GM10248 (cell line): ENCODE measurements at regions not wholly inside any gene's neighbourhood (a gene's known extent, or its start where the extent isn't known, plus 50 kb on each side); places are given as distances from the start of the nearest gene placed in this dataset.
"Not testable (repeated sequence)": the region's sequence is repeated elsewhere in the genome, so short reads cannot be mapped to it uniquely, and the experiment has no call there.

ENCODE experiments used
- CTCF ChIA-PET: fragments of 300-600 bp; sonication (Branson Sonifier 250); formaldehyde crosslinking; extraction: SDS; loops from one replicate; lab custom pipeline; 2021; ENCODE audit warnings: antibody characterized with exemption; lab: Yijun Ruan, JAX
- POLR2A ChIA-PET: fragments of 350-650 bp; sonication (Branson Sonifier 250); formaldehyde crosslinking; extraction: SDS; loops from one replicate; lab custom pipeline; 2020; ENCODE audit warnings: antibody characterized with exemption; lab: Yijun Ruan, JAX
- DNase-seq: peaks from one replicate; pipeline ENCODE4 v3.0.0; 2012; ENCODE audit errors: extremely low spot score
- TF ChIP-seq, protein P1 (sequence below): IDR thresholded peaks from 2 replicates; pipeline ENCODE4 v1.5.1; 2012; ENCODE audit warnings: mild to moderate bottlenecking, low read depth; ENCODE audit errors: extremely low read depth, missing control alignments, control extremely low read depth

DNA sequence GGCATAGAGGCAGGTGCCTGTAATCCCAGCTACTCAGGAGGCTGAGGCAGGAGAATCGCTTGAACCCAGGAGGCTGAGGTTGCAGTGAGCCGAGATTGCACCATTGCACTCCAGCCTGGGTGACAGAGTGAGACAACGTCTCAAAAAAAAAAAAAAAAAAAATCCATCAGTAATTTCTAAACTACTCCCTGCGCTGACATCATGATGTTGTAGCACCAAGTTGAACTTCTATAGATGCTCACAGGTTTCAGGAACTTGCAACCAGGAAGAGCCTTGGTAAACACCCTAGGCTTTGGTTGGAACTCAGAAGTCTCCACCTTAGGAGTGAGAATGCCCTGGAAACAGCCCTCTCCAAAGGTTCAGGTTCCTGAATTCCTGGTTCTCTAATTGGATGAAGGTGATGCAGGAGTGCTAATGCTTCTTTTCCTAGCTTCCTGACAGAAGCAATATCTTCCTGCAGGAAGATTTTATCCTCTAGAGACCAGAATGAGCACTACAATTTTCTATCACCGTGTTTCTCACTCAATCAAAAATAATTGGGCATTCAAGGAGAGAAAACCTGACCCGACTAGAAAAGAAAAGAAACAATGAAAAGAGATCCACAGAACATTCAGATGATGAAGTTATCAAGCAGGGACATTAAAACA, 469.6 kb downstream of the GADD45G start:
- no peak for DNase-seq
- ChIA-PET CTCF (interaction anchor here (1.3 kb wide), 1 partner anchor 23 kb away, joined by 3 read pairs; no protein-coding TSS in a partner anchor), POLR2A (no interaction called here)
- TF ChIP-seq, protein P1, sequence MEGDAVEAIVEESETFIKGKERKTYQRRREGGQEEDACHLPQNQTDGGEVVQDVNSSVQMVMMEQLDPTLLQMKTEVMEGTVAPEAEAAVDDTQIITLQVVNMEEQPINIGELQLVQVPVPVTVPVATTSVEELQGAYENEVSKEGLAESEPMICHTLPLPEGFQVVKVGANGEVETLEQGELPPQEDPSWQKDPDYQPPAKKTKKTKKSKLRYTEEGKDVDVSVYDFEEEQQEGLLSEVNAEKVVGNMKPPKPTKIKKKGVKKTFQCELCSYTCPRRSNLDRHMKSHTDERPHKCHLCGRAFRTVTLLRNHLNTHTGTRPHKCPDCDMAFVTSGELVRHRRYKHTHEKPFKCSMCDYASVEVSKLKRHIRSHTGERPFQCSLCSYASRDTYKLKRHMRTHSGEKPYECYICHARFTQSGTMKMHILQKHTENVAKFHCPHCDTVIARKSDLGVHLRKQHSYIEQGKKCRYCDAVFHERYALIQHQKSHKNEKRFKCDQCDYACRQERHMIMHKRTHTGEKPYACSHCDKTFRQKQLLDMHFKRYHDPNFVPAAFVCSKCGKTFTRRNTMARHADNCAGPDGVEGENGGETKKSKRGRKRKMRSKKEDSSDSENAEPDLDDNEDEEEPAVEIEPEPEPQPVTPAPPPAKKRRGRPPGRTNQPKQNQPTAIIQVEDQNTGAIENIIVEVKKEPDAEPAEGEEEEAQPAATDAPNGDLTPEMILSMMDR, result no peak

DNA sequence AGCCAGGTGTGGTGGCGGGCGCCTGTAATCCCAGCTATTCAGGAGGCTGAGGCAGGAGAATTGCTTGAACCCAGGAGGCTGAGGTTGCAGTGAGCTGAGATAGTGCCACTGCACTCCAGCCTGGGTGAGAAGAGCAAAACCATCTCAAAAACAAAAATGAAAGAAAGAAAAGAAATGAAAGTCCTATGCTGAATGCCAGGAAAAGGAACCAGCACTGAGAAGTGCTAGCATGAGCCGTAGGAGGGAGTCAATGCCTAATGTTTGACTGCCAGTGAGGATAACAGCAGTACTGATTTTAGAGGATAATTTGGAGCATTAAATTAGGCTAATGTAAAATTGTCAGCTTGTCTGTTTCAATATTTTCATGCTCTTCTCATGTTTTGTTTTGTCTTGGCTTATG, 472.8 kb downstream of the GADD45G start:
- POLR2A ChIA-PET, DNase-seq: not testable (repeated sequence)
- CTCF ChIA-PET, result interaction anchor here (0.9 to 1.2 kb wide), 2 partner anchors 9 to 25 kb away, joined by 3 read pairs; no protein-coding TSS in a partner anchor

DNA sequence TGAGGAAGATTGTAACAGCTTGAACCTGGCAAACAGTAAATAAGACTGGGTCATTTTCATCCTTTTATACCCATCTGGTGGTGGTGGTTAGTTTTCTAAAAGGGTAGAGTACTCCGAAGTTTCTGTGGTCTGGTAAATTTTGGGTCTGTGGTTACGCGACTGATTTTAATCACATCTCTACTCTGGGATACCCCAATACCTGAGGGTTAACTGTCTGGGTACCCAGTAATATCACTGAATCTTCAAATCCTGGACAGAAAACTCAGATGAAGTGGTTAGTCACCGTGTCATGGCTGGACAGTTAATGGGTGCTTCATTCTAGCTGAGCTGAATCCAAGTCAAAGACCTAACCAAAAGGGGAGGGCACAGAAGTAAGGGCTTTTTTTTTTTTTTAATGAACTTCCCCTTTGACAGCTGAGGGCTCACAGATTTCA, 474.2 kb downstream of the GADD45G start:
- CTCF ChIA-PET, result interaction anchor here (0.6 to 1.2 kb wide), 3 partner anchors 10 to 485 kb away, joined by 3 read pairs; no protein-coding TSS in a partner anchor
- POLR2A ChIA-PET, result no interaction called here
- no peak for DNase-seq
- TF ChIP-seq, protein P1, result no peak

DNA sequence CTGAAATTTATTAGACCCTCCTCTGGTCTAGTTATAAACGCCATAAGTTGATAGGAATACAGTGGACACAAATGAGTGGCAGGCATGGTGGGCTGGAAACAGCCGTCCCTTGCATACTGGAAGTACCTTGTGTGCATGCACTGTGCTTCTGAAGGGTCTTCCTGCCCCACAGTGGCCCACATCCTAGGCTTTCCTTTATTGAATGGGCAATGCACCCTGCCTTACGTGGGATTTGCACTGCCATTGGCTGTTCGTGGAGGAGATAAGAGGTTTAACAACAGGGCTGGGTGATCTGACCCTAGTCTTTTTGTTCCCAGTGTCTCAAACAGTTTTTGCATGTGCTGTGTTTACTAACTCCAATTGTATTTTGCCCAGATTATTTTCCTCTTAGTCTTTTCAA, 480.8 kb downstream of the GADD45G start:
- POLR2A ChIA-PET, result no interaction called here
- CTCF ChIA-PET, result no interaction called here
- no peak for DNase-seq
- TF ChIP-seq, protein P1, result no peak

DNA sequence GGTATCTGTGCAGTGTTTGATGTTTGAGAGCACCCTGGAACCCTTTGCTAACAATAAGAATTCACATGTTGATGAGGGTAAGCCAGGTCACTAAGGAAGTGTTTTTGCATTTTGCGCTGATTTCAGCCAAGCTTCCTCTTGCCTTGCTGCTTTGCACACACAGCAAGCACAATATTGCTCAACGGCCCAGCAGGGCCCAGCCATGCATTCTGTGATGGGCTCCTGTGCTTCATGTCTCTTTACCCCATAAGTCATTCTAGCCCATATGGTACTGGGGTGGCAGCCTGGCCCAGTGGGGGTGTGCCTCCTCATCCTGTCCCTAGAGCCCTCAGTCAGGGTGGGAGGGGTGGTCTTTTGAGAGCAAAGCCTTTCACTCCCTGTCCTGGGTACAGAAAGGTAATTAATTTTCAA, 481.3 kb downstream of the GADD45G start:
- ChIA-PET CTCF (no interaction called here), POLR2A (no interaction called here)
- no peak for DNase-seq
- TF ChIP-seq, protein P1, result no peak

DNA sequence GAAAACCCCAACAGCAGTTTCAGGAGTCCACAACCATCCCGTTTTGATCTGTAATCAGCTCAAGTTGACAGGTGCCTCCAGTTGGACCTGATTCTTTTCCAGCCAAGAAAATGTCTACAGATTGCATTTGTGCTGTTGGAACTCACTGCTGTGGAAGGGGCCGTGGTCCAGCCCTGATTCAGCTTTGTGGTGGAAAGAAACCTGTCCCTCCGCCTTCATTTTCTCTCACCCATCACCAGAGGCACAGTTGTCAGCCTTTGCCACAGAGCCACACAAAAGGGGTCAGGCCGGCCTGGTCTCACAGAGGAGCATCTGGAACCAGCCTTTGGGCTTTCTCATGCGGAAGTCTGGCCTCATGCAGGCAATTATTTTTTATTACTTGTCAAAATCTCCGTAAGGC, 483.6 kb downstream of the GADD45G start:
- no peak for DNase-seq
- POLR2A ChIA-PET, result no interaction called here
- TF ChIP-seq, protein P1, result no peak
- CTCF ChIA-PET, result interaction anchor here (1.0 to 1.8 kb wide), 4 partner anchors 11 to 540 kb away, joined by 3 to 7 read pairs (median 4); no protein-coding TSS in a partner anchor

DNA sequence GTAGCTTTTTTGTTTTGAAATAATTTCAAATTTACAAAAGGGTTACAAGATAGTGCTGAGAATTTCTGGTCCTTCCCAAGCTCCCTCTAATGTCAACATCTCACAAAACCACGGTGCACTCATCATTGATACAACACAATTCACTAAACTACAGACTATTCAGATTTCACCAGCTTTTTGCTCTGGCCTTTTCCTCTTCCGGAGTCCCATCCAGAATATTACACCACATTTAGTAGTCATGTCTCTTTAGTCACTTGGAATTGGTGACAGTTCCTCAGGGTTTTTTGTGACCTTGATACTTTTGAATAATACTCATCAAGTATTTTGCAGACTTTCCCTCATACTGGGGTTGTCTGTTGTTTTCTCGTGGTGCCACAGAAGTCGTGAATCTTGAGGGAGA, 484.0 kb downstream of the GADD45G start:
- POLR2A ChIA-PET, result no interaction called here
- TF ChIP-seq, protein P1, result no peak
- CTCF ChIA-PET, result interaction anchor here (1.0 to 1.8 kb wide), 4 partner anchors 11 to 540 kb away, joined by 3 to 7 read pairs (median 4); no protein-coding TSS in a partner anchor
- DNase-seq, result no peak
